Embryonic facial prominence (tissue), 1 donor: ENCODE measurements at regions not wholly inside any gene's neighbourhood (a gene's known extent, or its start where the extent isn't known, plus 50 kb on each side); places are given as distances from the start of the nearest gene placed in this dataset.
"Not testable (repeated sequence)": the region's sequence is repeated elsewhere in the genome, so short reads cannot be mapped to it uniquely, and the experiment has no call there.

Experiments used
- DNase-seq: peaks from one replicate; pipeline ENCODE4 v3.0.0-alpha.2; 2016; ENCODE audit errors: extremely low spot score

GRCh38 chr15:95129574-95129973, 898.2 kb downstream of the MCTP2 start:
- DNase-seq = no peak

- DNase-seq = no peak
Observed at GRCh38 chr15:95131131-95131556, 899.8 kb downstream of the MCTP2 start.

GRCh38 chr15:95132774-95133173, 901.4 kb downstream of the MCTP2 start:
- no peak for DNase-seq

- DNase-seq = no peak
Observed at GRCh38 chr15:95134431-95135110, 903.2 kb downstream of the MCTP2 start.

GRCh38 chr15:95138604-95139270, 907.4 kb downstream of the MCTP2 start:
- DNase-seq = no peak

GRCh38 chr15:95141486-95141885, 910.1 kb downstream of the MCTP2 start:
- DNase-seq = no peak

- no peak for DNase-seq
Observed at GRCh38 chr15:95142531-95142930, 911.2 kb downstream of the MCTP2 start.

GRCh38 chr15:95146481-95146880, 915.1 kb downstream of the MCTP2 start:
- DNase-seq = no peak

GRCh38 chr15:95148183-95148582, 916.8 kb downstream of the MCTP2 start:
- DNase-seq = no peak

GRCh38 chr15:95149036-95149435, 917.7 kb downstream of the MCTP2 start:
- DNase-seq = no peak

GRCh38 chr15:95149771-95150170, 918.4 kb downstream of the MCTP2 start:
- no peak for DNase-seq

GRCh38 chr15:95150466-95150865, 919.1 kb downstream of the MCTP2 start:
- DNase-seq = no peak

- no peak for DNase-seq
Observed at GRCh38 chr15:95152741-95153140, 921.4 kb downstream of the MCTP2 start.

GRCh38 chr15:95153201-95153600, 921.8 kb downstream of the MCTP2 start:
- not testable (repeated sequence) for DNase-seq

GRCh38 chr15:95160316-95160715, 929.0 kb downstream of the MCTP2 start:
- no peak for DNase-seq

- no peak for DNase-seq
Observed at GRCh38 chr15:95162069-95162468, 930.7 kb downstream of the MCTP2 start.

GRCh38 chr15:95162531-95162930, 931.2 kb downstream of the MCTP2 start:
- DNase-seq = no peak

- DNase-seq = no peak
Observed at GRCh38 chr15:95162967-95163531, 931.7 kb downstream of the MCTP2 start.

- no peak for DNase-seq
Observed at GRCh38 chr15:95168152-95168551, 936.8 kb downstream of the MCTP2 start.

- no peak for DNase-seq
Observed at GRCh38 chr15:95168951-95169431, 937.6 kb downstream of the MCTP2 start.

GRCh38 chr15:95169541-95170459, 938.4 kb downstream of the MCTP2 start:
- DNase-seq = no peak
